Right lobe of liver (tissue), 6 donors: ENCODE measurements at regions not wholly inside any gene's neighbourhood (a gene's known extent, or its start where the extent isn't known, plus 50 kb on each side); places are given as distances from the start of the nearest gene placed in this dataset.

Source experiments
- ATAC-seq, 4 donors: fragments of 200-7000 bp; cut with Tn5 transposase; one replicate each; pipeline ENCODE4 v1.9.1; 2020; ENCODE audit warnings: mild to moderate bottlenecking in 4 of 4, moderate library complexity in 4 of 4
- DNase-seq, 3 donors: peaks; one replicate each; pipeline ENCODE4 v3.0.0-alpha.2; 2020
- H3K27ac ChIP-seq, 3 donors: fragments of 200-600 bp; one replicate each; pipeline ENCODE4 v1.8.0; 2022
- H3K27me3 ChIP-seq, 2 donors: fragments of 200-600 bp; one replicate each; pipeline ENCODE4 v1.8.0; 2022
- H3K36me3 ChIP-seq, 4 donors: fragments of 200-600 bp; sonication (generic) in 1 of 4; one replicate each; pipeline versions ENCODE4 v1.5.1 to v1.8.0; 2017 to 2022; ENCODE audit warnings: control low read depth in 1 of 4
- H3K4me1 ChIP-seq, 4 donors: fragments of 200-600 bp; sonication (generic) in 1 of 4; one replicate each; pipeline versions ENCODE4 v1.5.1 to v1.8.0; 2017 to 2022; ENCODE audit warnings: control low read depth in 1 of 4
- H3K4me3 ChIP-seq, 3 donors: fragments of 200-600 bp; one replicate each; pipeline ENCODE4 v1.8.0; 2022
- H3K9me3 ChIP-seq, 4 donors: fragments of 200-600 bp; sonication (generic) in 1 of 4; one replicate each; pipeline versions ENCODE4 v1.5.1 to v1.8.0; 2017 to 2022; ENCODE audit warnings: control low read depth in 1 of 4
- CTCF ChIP-seq, 4 donors: fragments of 200-600 bp in 3 of 4; fragments of 450-650 bp in 1 of 4; IDR thresholded peaks; one replicate each; pipeline versions ENCODE4 v1.5.1 to v1.8.0; 2016 to 2022; ENCODE audit warnings: antibody characterized with exemption in 4 of 4, mild to moderate bottlenecking in 2 of 4
- POLR2A ChIP-seq: fragments of 450-650 bp; IDR thresholded peaks from one replicate; pipeline ENCODE4 v1.6.1; 2017; ENCODE audit warnings: antibody characterized with exemption, mild to moderate bottlenecking
- WGBS: methylation state at CpG from one replicate; pipeline ENCODE4 v1.1.6; 2018; ENCODE audit warnings: low coverage, low lambda C conversion rate; ENCODE audit not compliant: insufficient coverage; ENCODE audit errors: missing lambda C conversion rate; 5-methylcytosine and 5-hydroxymethylcytosine counted together
- intact Hi-C, 2 donors: fragments of 100-400 bp; cut with DNase I; formaldehyde crosslinking; loops; one replicate each; pipeline versions ENCODE4 v1.11.2 to v1.14.1; 2022
- donor health status: DM: no; HTN: yes; CAD: no.
- donor health status: DM: no; HTN: no; CAD: no.
- donor health status: DM: no; HTN: no; CAD: no.
- donor health status: DM: no; HTN: yes; CAD: no.
- donor health status: DM: no; HTN: yes; CAD: no.

- TF ChIP-seq CTCF (IDR thresholded peaks at IDR 0.05) (no peak), POLR2A (no peak)
- ATAC-seq (no peak), DNase-seq (no peak)
- H3K36me3 ChIP-seq: no peaks in the 10 kb centered on the region
- WGBS: 60% methylated on average over 1 of the region's 1 CpG
- H3K4me3 ChIP-seq: no peak overlapping the region
- intact Hi-C loops: no loop called here
- no peaks in the 10 kb centered on the region for H3K4me1 ChIP-seq
- no peaks in the 10 kb centered on the region for H3K9me3 ChIP-seq
- H3K27me3 ChIP-seq: no peaks in the 10 kb centered on the region
- H3K27ac ChIP-seq: no peak overlapping the region
These were observed 495.5 kb upstream of the CFAP20DC start for GRCh38 chr3:59545374-59545773.

- intact Hi-C loops: no loop called here
- DNase-seq: no peak
These were observed 492.5 kb upstream of the CFAP20DC start for GRCh38 chr3:59542276-59542675.

GRCh38 chr3:59540696-59541095, 490.9 kb upstream of the CFAP20DC start:
- DNase-seq: no peak
- Histone ChIP-seq H3K27me3 (no peaks in the 10 kb centered on the region), H3K9me3 (no peaks in the 10 kb centered on the region), H3K4me1 (no peaks in the 10 kb centered on the region), H3K27ac (no peak overlapping the region), H3K4me3 (no peak overlapping the region), H3K36me3 (no peaks in the 10 kb centered on the region)
- 53% methylated on average over 5 of the region's 5 CpGs for WGBS
- ATAC-seq: no peak
- no peak for TF ChIP-seq POLR2A
- TF ChIP-seq CTCF (IDR thresholded peaks at IDR 0.05): no peak
- intact Hi-C loops: no loop called here

More at GRCh38 chr3:59542276-59542675, 492.5 kb upstream of the CFAP20DC start:
- Histone ChIP-seq H3K4me1 (no peaks in the 10 kb centered on the region), H3K36me3 (no peaks in the 10 kb centered on the region), H3K9me3 (no peaks in the 10 kb centered on the region), H3K27ac (no peak overlapping the region), H3K27me3 (no peaks in the 10 kb centered on the region), H3K4me3 (no peak overlapping the region)
- TF ChIP-seq CTCF (IDR thresholded peaks at IDR 0.05) (no peak), POLR2A (no peak)
- 43% methylated on average over 3 of the region's 3 CpGs for WGBS
- ATAC-seq: no peak

- no peaks in the 10 kb centered on the region for H3K9me3 ChIP-seq
- WGBS: 52% methylated on average over 3 of the region's 3 CpGs
- intact Hi-C loops: no loop called here
These were observed 490.4 kb upstream of the CFAP20DC start for GRCh38 chr3:59540241-59540640.

More at GRCh38 chr3:59540241-59540640, 490.4 kb upstream of the CFAP20DC start:
- Histone ChIP-seq H3K4me1 (no peaks in the 10 kb centered on the region), H3K27ac (no peak overlapping the region), H3K4me3 (no peak overlapping the region), H3K27me3 (no peaks in the 10 kb centered on the region), H3K36me3 (no peaks in the 10 kb centered on the region)
- no peak for DNase-seq
- TF ChIP-seq POLR2A: no peak
- no peak for TF ChIP-seq CTCF (IDR thresholded peaks at IDR 0.05)
- no peak for ATAC-seq
